AG09319 (cell line): ENCODE measurements at regions not wholly inside any gene's neighbourhood (a gene's known extent, or its start where the extent isn't known, plus 50 kb on each side); places are given as distances from the start of the nearest gene placed in this dataset.

Source experiments
- DNase-seq: peaks from one replicate; pipeline ENCODE4 v3.0.0-alpha.2; 2010; ENCODE audit warnings: low read depth; ENCODE audit errors: extremely low read depth
- TF ChIP-seq, protein P1 (sequence below): IDR thresholded peaks from 2 replicates; pipeline ENCODE4 v1.5.1; 2011; ENCODE audit warnings: low read depth, mild to moderate bottlenecking, inconsistent platforms, low read length, moderate library complexity

DNA sequence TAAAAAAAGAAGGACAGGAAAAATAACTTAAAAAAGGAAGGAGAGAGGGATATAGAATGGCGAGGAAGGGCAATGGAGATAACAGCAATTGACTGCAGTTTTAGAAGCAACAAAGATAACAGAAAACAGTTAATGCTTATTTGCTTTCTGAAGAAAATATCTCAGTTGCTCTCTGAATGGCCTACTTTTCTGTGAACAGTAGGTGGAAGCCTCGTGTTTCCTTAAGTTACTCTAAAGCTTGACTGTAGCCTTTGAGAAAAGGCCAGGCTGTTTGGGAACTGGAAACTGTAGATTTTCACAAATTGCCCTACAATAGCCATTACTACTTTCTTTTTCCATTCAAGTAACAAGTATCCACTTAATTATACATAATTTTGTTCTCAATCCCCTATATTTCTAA is 404.5 kb downstream of the YTHDC2 start:
- DNase-seq: no peak
- TF ChIP-seq, protein P1, sequence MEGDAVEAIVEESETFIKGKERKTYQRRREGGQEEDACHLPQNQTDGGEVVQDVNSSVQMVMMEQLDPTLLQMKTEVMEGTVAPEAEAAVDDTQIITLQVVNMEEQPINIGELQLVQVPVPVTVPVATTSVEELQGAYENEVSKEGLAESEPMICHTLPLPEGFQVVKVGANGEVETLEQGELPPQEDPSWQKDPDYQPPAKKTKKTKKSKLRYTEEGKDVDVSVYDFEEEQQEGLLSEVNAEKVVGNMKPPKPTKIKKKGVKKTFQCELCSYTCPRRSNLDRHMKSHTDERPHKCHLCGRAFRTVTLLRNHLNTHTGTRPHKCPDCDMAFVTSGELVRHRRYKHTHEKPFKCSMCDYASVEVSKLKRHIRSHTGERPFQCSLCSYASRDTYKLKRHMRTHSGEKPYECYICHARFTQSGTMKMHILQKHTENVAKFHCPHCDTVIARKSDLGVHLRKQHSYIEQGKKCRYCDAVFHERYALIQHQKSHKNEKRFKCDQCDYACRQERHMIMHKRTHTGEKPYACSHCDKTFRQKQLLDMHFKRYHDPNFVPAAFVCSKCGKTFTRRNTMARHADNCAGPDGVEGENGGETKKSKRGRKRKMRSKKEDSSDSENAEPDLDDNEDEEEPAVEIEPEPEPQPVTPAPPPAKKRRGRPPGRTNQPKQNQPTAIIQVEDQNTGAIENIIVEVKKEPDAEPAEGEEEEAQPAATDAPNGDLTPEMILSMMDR: no peak

DNA sequence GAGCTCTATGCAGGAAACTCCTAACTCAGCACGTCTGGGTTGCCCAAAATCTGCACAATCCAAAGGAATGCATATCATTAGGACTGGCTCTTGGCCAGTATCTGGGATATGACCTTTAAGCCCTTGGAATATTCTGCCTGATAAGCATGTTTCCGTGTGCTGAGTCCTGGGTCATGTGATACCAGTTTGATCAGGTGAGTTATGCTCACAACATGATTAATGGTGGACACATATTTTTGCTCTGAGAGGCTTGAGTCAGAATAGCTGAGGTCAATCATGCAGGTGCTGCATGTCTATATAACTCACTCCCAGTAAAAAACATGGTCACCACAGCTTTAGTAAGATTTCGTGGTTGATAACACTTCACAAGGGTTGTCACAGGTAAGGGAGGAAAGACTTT is 408.8 kb downstream of the YTHDC2 start:
- no peak for DNase-seq
- TF ChIP-seq, protein P1: no peak

DNA sequence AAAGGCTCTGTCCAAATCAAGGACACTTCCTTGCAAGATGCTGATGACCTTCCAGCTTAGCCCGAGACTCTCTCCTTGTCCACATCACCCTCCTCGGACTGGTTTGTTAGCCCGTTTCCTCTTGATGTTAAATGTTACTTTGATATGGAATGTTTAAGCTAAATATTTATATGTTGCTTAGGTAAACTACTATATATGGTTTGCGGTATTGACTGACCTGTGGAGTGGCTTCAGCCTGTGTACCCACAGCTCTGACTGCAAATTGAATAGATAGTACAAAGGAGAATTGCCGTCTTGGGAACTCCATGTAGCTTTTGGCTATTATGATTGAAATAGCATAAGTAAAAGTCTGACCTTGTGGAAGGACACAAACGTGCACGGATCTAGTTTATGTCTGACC is 422.0 kb downstream of the YTHDC2 start:
- DNase-seq: no peak
- TF ChIP-seq, protein P1: no peak

DNA sequence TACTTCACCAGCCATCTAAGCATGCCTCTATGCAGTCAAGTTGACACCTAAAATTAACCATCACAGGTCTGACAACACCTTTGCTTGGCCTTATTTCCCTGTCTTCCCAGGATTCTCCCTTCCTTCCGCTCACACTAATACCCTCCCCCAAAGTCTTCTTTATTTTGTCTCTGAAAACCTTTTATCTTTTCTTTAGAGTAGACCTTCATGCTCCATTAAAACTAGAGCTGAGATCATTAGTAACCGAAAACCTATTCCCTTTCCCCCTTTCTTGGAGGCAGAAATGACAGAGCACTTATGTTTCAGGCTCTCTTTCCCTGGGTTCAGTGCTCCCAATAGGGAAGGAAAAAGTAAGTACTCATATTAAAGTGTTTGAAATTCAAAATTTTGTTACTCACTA is 423.8 kb downstream of the YTHDC2 start:
- DNase-seq: no peak
- TF ChIP-seq, protein P1: no peak

DNA sequence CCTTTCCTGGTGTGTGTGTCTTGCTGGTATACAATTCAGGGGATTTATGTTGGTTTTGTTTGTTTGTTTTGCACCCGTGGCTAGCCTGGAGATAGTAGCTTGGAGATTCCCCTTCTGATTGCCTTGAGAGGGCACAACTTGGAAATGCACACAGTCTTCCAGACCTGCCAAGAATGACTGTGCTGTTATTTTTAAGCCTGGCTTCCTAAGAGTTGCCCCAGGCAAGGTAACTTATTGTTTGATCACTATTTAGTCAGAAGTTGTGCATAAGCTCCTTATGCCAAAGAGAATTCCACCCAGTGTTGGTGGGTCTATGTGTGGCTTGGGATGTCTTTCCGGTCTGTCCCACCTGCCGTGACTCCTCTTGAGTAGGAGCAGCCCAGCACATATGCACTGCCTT is 421.9 kb upstream of the KCNN2 start:
- DNase-seq: no peak
- TF ChIP-seq, protein P1: no peak

DNA sequence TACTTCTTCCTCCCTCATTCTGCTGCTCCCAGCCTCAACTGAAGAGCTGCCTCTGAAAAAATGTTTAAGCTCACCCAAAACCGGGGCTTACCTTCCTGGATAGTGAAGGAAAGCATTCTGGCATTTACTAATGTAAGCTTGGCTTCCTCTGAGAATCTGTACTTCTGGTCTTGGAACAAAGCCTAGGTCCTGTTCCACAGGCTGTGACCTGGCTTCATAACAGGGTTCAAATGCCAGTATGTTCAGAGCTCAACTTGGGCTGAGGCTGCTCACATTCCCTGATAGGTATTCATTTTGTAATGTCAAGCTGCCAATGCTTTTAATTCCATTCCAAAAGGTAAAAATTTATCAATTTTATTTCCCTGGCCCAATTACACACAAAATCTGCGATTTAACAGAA is 411.7 kb upstream of the KCNN2 start:
- TF ChIP-seq, protein P1: no peak

DNA sequence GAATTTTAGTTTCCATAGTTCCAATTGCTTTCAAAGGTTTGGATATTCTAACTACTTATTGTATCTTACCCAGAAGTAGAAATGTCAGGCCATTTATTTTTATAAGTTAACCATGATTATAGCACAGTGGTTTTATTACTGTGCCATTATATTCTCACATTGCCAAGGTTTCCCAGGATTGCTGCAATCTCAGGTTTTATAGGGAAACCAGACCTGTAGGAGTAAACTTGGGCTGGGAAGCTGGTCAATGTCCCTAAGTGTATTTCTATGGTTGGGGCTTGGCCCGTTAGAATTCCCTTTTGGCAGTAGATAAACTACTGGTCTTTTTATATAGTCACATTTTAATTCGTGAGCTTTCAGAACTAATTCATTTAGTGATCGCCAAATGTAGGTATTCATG is 396.6 kb upstream of the KCNN2 start:
- TF ChIP-seq, protein P1: no peak
- no peak for DNase-seq

More for the DNA sequence above, 411.7 kb upstream of the KCNN2 start:
- no peak for DNase-seq
